ENCODE measurements at regions not wholly inside any gene's neighbourhood (a gene's known extent, or its start where the extent isn't known, plus 50 kb on each side); places are given as distances from the start of the nearest gene placed in this dataset.
"Not testable (repeated sequence)": the region's sequence is repeated elsewhere in the genome, so short reads cannot be mapped to it uniquely, and the experiment has no call there.

DNA sequence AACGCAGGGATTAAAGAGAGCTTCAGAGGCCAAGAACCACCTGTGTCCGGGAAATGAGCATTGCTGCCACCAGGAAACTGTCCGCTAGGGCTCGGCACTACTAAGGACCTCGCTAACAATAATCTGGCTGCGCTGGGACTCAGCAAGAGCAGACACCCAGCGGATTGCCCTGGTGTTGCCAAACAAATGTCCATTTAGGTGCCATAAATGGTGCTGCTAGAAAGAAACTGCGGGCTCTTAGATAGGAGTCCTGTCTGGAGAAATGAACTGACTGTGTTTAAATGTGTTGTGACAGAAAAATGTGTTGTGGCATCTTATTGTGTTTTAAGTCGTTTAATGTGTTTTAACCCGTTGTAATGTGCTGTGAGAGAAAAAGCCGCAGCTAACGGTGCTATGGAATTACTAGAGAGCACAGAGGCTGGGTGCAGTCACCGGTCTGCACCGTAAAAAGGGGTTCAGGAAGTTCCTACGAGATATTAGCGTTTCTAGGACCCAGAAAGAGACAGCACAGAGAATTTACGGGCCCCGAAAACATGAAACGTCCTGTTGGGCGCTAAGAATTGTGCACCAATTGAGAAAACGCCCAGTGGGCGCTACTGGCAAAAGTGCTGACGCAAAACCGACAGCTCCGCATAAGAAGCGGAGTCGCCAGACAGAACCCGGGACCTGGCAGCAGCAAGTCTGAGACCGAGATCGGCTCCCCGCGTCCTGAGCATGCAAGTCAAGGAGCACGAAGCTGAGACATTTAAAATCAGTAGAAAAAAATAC is 90.6 kb downstream of the ANXA2R start:
- peak; percentile 81 to 83 for DNase-seq (ENCODE audit: low read depth in 2 of 2)
- peak overlapping the region; percentile 11 to 28 for H3K4me3 ChIP-seq (replicated peaks in 1 of 2; ENCODE audit: low read depth in 2 of 2, low read length in 2 of 2)
- TF ChIP-seq, protein P1, sequence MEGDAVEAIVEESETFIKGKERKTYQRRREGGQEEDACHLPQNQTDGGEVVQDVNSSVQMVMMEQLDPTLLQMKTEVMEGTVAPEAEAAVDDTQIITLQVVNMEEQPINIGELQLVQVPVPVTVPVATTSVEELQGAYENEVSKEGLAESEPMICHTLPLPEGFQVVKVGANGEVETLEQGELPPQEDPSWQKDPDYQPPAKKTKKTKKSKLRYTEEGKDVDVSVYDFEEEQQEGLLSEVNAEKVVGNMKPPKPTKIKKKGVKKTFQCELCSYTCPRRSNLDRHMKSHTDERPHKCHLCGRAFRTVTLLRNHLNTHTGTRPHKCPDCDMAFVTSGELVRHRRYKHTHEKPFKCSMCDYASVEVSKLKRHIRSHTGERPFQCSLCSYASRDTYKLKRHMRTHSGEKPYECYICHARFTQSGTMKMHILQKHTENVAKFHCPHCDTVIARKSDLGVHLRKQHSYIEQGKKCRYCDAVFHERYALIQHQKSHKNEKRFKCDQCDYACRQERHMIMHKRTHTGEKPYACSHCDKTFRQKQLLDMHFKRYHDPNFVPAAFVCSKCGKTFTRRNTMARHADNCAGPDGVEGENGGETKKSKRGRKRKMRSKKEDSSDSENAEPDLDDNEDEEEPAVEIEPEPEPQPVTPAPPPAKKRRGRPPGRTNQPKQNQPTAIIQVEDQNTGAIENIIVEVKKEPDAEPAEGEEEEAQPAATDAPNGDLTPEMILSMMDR (IDR thresholded peaks at IDR 0.05; ENCODE audit: low read depth, low read length), result peak; percentile 51

DNA sequence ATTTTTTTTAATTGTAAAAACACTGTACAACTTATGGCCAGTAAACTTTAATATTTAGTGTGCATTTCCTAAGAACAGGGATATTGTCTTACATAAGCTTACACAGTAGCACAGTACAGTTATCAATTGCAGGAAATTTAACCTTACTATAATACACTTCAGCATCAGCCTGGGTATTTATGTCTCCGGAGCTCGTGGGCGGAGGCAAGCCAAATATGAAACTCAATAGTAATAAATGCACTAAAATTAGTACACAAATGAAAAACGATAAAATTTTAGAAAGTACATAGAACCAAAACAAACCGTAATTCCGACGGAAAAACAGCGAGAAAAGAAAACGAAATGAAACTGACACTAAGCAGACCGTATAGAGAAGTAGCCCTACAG is 91.2 kb downstream of the ANXA2R start:
- H3K4me3 ChIP-seq (replicated peaks in 1 of 2; ENCODE audit: low read depth in 2 of 2, low read length in 2 of 2), result peak overlapping the region; percentile 6 to 14
- TF ChIP-seq, protein P1 (IDR thresholded peaks at IDR 0.05; ENCODE audit: low read depth, low read length), result no peak
- no peak for DNase-seq (ENCODE audit: low read depth in 2 of 2)

DNA sequence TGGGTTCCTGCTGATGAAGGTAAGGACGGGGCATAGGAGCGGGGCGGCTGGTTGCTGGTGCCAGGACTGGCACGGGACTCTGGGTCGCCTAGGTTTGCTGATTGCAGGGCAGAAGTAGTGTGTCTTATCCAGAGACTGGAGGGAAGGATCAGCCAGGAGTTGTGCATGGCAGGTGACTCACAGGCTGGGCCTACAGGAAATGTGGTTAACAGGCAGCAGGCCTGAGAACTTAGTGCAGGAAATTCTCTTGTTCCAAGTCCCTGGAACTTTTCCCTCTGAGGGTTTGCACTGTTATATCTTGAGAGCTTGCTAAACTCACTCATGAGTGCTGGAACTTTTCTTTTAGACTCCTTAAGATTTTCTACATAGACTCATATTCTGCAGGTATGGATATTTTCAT is 95.1 kb downstream of the ANXA2R start:
- no peak overlapping the region for H3K4me3 ChIP-seq (replicated peaks in 1 of 2; ENCODE audit: low read depth in 2 of 2, low read length in 2 of 2)
- peak; percentile 91 to 93 for DNase-seq (ENCODE audit: low read depth in 2 of 2)
- TF ChIP-seq, protein P1 (IDR thresholded peaks at IDR 0.05; ENCODE audit: low read depth, low read length), result no peak

DNA sequence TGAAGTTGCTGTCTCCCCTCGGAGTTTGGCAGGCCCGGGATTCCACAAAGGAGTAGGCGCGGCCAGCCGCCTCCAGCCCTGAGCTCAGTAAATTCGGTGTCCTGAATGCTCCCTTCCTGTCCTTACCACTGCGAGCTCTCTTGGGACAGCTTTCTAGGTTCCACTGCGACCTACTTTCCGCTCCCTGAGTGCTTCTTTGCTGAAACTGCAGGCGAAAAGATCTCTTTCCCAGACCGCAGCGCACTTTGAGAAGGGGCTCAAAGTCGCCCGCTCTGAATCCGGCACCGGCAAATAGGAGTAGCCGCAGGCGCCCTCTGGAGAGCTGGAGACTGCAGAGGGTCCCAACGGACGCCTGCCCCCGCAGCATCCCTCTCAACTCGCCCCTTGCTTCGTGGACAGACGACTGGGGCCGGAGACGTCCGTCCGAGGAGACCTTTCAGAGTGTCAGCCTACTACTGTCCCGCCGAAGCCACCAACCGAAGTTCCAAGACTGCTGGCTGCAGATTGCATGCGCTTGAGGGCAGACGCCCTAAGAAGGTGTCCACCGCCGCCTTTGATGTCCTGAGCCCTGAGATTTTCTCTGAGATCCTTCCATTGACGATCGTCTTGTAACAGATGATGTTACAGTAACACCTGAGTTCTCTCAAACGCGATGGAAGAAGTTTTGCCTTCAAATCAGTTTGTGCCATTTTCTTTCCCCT is 96.0 kb downstream of the ANXA2R start:
- DNase-seq (ENCODE audit: low read depth in 2 of 2), result peak; percentile 14 to 33
- H3K4me3 ChIP-seq (replicated peaks in 1 of 2; ENCODE audit: low read depth in 2 of 2, low read length in 2 of 2), result peak overlapping the region; percentile 2 to 43
- TF ChIP-seq, protein P1 (IDR thresholded peaks at IDR 0.05; ENCODE audit: low read depth, low read length), result no peak

DNA sequence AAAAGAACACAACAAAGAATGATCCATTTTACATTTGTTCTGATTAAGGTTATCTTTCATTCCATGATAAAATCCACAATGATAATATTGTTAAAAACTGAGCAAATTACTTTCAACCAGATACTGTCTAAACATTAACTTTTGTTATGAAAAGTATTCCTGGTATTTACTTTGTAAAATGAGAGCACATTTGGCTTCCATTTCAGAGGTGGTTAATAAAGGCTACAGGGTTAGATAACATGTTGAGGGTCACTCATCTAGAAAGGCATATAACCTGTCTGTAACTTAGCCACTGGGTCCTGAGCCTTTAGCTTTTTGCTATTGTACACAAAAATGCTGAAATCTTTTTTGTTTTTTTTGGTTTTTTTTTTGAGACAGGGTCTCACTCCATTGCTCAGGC is 99.3 kb downstream of the ANXA2R start:
- TF ChIP-seq, protein P1 (IDR thresholded peaks at IDR 0.05; ENCODE audit: low read depth, low read length), result no peak
- no peak for DNase-seq (ENCODE audit: low read depth in 2 of 2)

DNA sequence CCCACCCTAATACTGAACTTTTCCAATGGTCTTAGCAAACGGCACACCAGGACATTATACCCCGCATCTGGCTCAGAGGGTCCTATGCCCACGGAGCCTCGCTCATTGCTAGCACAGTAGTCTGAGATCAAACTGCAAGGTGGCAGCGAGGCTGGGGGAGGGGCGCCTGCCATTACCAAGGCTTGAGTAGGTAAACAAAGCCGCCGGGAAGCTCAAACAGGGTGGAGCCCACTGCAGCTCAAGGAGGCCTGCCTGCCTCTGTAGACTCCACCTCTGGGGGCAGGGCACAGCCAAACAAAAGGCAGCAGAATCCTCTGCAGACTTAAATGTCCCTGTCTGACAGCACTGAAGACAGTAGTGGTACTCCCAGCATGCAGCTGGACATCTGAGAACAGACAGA is 108.1 kb downstream of the ANXA2R start:
- DNase-seq (ENCODE audit: low read depth in 2 of 2); H3K4me3 ChIP-seq (replicated peaks in 1 of 2; ENCODE audit: low read depth in 2 of 2, low read length in 2 of 2): not testable (repeated sequence)

More for the DNA sequence above, 99.3 kb downstream of the ANXA2R start:
- H3K4me3 ChIP-seq (replicated peaks in 1 of 2; ENCODE audit: low read depth in 2 of 2, low read length in 2 of 2), result no peak overlapping the region

DNA sequence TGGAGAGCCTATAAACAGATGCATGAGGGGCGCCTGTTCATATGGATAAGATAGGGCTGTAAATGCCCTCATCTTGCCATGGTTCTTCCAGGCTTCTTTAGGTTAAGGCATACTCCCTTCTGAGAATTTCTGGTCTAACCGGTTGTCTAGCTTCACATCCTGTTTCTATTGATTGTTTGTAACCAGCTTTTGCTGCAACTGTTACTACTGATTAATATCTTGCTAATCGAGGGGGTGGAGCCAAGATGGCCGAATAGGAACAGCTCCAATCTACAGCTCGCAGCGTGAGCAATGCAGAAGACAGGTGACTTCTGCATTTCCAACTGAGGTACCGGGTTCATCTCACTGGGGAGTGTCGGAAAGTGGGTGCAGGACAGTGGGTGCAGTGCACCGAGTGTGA is 108.7 kb downstream of the ANXA2R start:
- H3K4me3 ChIP-seq (replicated peaks in 1 of 2; ENCODE audit: low read depth in 2 of 2, low read length in 2 of 2); DNase-seq (ENCODE audit: low read depth in 2 of 2): not testable (repeated sequence)
